ENCODE measurements at regions not wholly inside any gene's neighbourhood (a gene's known extent, or its start where the extent isn't known, plus 50 kb on each side); places are given as distances from the start of the nearest gene placed in this dataset.

DNA sequence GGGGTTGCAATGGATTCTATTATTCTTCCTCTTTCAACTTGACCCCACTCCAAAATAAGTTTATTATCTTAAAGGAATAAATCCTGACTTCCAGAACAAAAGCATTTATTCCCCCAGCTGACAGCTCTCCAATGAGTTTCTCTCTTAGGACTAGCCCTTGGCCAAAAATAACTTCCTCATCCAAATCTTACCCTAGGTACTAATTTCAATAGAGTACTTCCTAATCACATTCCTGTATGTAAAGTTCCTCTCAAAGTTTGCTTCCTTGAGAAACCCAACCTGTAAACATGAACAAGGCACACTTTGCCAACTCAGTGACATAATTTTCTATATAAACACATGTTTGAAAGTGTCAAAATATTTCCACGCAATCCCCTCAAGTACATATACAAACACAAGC, 671.2 kb upstream of the GALNTL6 start:
- intact Hi-C loops (cut with DNase I) = no loop called here
- Histone ChIP-seq H3K9me3 (no peaks in the 10 kb centered on the region), H3K27ac (no peak overlapping the region), H3K4me1 (no peaks in the 10 kb centered on the region), H3K36me3 (no peaks in the 10 kb centered on the region), H3K27me3 (no peaks in the 10 kb centered on the region), H3K4me3 (no peak overlapping the region)
- no peak for ATAC-seq
- no peak for TF ChIP-seq CTCF (IDR thresholded peaks at IDR 0.05)
- no peak for DNase-seq

GRCh38 chr4:171130256-171130801, 682.9 kb upstream of the GALNTL6 start:
- DNase-seq (no peak), ATAC-seq (peak; percentile 31)
- no peaks in the 10 kb centered on the region for H3K4me1 ChIP-seq
- TF ChIP-seq CTCF (IDR thresholded peaks at IDR 0.05) = no peak
- H3K36me3 ChIP-seq = no peaks in the 10 kb centered on the region
- H3K27ac ChIP-seq = no peak overlapping the region
- no peaks in the 10 kb centered on the region for H3K9me3 ChIP-seq
- H3K27me3 ChIP-seq = no peaks in the 10 kb centered on the region
- intact Hi-C loops (cut with DNase I) = no loop called here
- H3K4me3 ChIP-seq = no peak overlapping the region

DNA sequence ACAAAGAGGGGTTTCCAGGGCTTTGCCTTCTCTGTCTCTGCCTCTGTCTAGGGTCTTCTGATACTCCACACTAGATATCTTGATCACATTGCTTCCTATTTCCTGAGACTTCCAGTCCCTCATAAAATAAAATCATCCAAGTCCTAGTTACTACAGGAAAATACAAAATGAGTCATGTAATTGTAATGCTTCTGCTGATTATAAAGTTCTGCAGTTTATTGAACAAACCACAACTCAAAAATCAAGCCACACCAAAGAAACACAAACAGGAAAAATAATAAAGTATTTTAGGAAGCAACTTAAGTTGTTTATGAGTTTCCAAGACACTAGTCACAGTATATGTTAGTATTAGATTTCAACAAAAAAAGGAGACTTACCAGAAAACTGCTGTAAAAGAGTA, 695.1 kb upstream of the GALNTL6 start:
- no peak for TF ChIP-seq CTCF (IDR thresholded peaks at IDR 0.05)
- no peak for DNase-seq
- Histone ChIP-seq H3K9me3 (no peaks in the 10 kb centered on the region), H3K27me3 (no peaks in the 10 kb centered on the region), H3K27ac (no peak overlapping the region), H3K4me1 (no peaks in the 10 kb centered on the region), H3K4me3 (no peak overlapping the region), H3K36me3 (no peaks in the 10 kb centered on the region)
- no peak for ATAC-seq
- intact Hi-C loops (cut with DNase I) = no loop called here

DNA sequence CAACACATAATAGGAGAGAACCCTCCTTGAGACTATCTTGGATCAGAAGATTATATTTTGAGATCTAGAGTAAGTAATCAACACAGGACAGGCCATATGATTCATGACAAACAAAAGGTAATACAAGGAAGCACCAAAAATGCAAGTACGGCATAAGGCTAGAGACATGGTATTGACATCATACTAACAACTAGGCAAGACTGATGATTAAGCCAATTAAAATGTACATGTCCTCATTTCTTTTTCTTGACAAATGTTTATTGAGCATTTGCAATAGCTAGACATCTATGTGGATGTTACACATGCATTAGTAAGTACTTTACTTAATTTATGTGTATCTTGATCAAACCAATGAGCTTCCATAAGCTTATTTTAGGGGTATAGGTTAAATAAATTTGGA, 695.7 kb upstream of the GALNTL6 start:
- no peak for ATAC-seq
- intact Hi-C loops (cut with DNase I) = no loop called here
- Histone ChIP-seq H3K36me3 (no peaks in the 10 kb centered on the region), H3K4me3 (no peak overlapping the region), H3K4me1 (no peaks in the 10 kb centered on the region), H3K27me3 (no peaks in the 10 kb centered on the region), H3K27ac (no peak overlapping the region), H3K9me3 (no peaks in the 10 kb centered on the region)
- no peak for DNase-seq
- no peak for TF ChIP-seq CTCF (IDR thresholded peaks at IDR 0.05)

DNA sequence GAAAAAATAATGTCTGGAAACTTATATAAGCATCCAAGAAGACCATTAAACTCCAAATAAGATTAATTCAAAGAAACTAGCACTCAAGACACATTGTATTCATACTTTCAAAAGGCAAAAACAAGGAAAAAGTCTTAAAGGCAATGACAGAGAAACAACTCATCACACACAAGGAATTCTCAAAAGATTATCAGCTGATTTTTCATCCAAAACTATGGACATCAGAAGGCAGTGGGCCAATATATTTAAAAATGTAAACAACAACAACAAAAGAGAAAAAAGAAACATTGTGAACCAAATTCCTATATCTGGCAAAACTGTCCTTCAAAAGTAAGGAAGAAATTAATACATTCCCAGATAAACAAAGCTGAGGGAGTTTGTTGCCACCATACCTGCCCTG, 711.4 kb upstream of the GALNTL6 start:
- no peaks in the 10 kb centered on the region for H3K4me1 ChIP-seq
- DNase-seq (no peak), ATAC-seq (no peak)
- H3K27me3 ChIP-seq = no peaks in the 10 kb centered on the region
- no peak overlapping the region for H3K4me3 ChIP-seq
- TF ChIP-seq CTCF (IDR thresholded peaks at IDR 0.05) = no peak
- no peaks in the 10 kb centered on the region for H3K36me3 ChIP-seq
- H3K27ac ChIP-seq = no peak overlapping the region
- intact Hi-C loops (cut with DNase I) = no loop called here
- H3K9me3 ChIP-seq = no peaks in the 10 kb centered on the region

DNA sequence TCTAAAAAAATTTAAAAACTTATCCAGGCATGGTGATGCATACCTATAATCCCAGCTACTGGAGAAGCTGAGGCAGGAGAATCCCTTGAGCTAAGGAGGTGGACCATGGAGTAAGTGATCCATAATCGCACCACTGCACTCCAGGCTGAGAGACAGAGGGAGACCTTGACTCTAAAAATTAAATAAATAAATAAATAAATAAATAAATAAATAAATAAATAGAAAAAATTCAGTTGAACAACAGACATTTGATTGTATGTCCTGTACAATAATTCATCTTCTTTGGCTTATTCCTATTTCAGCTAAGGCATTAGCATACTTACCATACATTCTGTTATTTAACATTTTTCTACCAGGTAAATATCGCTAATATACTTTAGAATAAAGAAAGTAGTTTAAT, 726.1 kb upstream of the GALNTL6 start:
- Histone ChIP-seq H3K27ac (no peak overlapping the region), H3K27me3 (no peaks in the 10 kb centered on the region), H3K4me3 (no peak overlapping the region), H3K9me3 (no peaks in the 10 kb centered on the region), H3K36me3 (no peaks in the 10 kb centered on the region), H3K4me1 (no peaks in the 10 kb centered on the region)
- ATAC-seq (no peak), DNase-seq (no peak)
- intact Hi-C loops (cut with DNase I) = no loop called here
- TF ChIP-seq CTCF (IDR thresholded peaks at IDR 0.05) = no peak
